MCF 10A (cell line): ENCODE measurements at regions not wholly inside any gene's neighbourhood (a gene's known extent, or its start where the extent isn't known, plus 50 kb on each side); places are given as distances from the start of the nearest gene placed in this dataset.

Experiments
- BruUV-seq: library from RNA; stranded (reverse); fragments of 400-500 nt; replicated peaks from 2 replicates; lab custom pipeline; 2021; lab: Mats Ljungman, UMichigan
- CTCF ChIA-PET: fragments of 300-600 bp; sonication (Branson Sonifier 250); formaldehyde crosslinking; extraction: SDS; loops from one replicate; lab custom pipeline; 2021; ENCODE audit warnings: antibody characterized with exemption, inconsistent platforms; lab: Yijun Ruan, JAX
- POLR2A ChIA-PET: fragments of 300-600, 350-650 bp; sonication (Branson Sonifier 250); formaldehyde crosslinking; extraction: SDS; loops from one replicate; lab custom pipeline; 2020; ENCODE audit warnings: antibody characterized with exemption, inconsistent platforms; lab: Yijun Ruan, JAX
- DNase-seq: peaks from one replicate; pipeline ENCODE4 v3.0.0-alpha.2; 2018; ENCODE audit not compliant: unreplicated experiment
- H3K27ac Mint-ChIP-seq: one replicate; pipeline ENCODE4 v1.8.0; 2022; ENCODE audit warnings: mild to moderate bottlenecking, low read depth, mixed read lengths; ENCODE audit not compliant: unreplicated experiment
- H3K27me3 Mint-ChIP-seq: one replicate; pipeline ENCODE4 v1.8.0; 2022; ENCODE audit warnings: mixed read lengths; ENCODE audit not compliant: insufficient read depth, unreplicated experiment
- H3K36me3 Mint-ChIP-seq: one replicate; pipeline ENCODE4 v1.8.0; 2022; ENCODE audit warnings: mild to moderate bottlenecking, moderate library complexity, mixed read lengths; ENCODE audit not compliant: insufficient read depth, unreplicated experiment
- H3K4me1 Mint-ChIP-seq: one replicate; pipeline ENCODE4 v1.8.0; 2022; ENCODE audit warnings: mixed read lengths; ENCODE audit not compliant: insufficient read depth, unreplicated experiment
- H3K4me3 Mint-ChIP-seq: one replicate; pipeline ENCODE4 v1.8.0; 2022; ENCODE audit warnings: mild to moderate bottlenecking, moderate library complexity, mixed read lengths; ENCODE audit not compliant: unreplicated experiment
- H3K9me3 Mint-ChIP-seq: one replicate; pipeline ENCODE4 v1.8.0; 2022; ENCODE audit warnings: mixed read lengths; ENCODE audit not compliant: unreplicated experiment
- intact Hi-C: fragments of 100-400 bp; cut with micrococcal nuclease; formaldehyde crosslinking; loops from 2 replicates; pipeline ENCODE4 v1.14.1; 2022
- TF ChIP-seq, protein P1 (sequence below): fragments of 200-600 bp; IDR thresholded peaks from one replicate; pipeline ENCODE4 v1.8.0; 2022; ENCODE audit warnings: antibody characterized with exemption, mild to moderate bottlenecking; ENCODE audit not compliant: unreplicated experiment

DNA sequence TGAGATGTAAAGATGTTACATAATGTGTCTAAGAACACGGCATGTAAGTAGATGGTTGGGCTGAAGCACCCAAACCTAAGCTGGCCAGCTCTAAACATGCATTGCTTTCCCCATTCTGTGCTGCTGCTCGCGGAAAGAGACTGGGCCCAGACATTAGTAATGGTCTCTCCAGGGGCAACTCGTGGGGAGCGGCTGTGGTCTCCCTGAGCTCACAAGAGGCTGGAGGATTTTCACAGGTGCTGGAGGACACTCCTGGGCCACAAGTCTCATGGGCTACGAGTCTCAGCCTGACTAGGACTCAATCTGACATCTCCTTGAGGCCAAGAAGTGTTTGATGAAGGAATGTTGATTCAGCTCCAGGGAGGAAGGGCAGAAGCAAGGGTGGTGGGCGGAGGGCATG, 92.7 kb upstream of the PTCH1 start:
- H3K4me3 Mint-ChIP-seq, result no peak overlapping the region
- TF ChIP-seq, protein P1, sequence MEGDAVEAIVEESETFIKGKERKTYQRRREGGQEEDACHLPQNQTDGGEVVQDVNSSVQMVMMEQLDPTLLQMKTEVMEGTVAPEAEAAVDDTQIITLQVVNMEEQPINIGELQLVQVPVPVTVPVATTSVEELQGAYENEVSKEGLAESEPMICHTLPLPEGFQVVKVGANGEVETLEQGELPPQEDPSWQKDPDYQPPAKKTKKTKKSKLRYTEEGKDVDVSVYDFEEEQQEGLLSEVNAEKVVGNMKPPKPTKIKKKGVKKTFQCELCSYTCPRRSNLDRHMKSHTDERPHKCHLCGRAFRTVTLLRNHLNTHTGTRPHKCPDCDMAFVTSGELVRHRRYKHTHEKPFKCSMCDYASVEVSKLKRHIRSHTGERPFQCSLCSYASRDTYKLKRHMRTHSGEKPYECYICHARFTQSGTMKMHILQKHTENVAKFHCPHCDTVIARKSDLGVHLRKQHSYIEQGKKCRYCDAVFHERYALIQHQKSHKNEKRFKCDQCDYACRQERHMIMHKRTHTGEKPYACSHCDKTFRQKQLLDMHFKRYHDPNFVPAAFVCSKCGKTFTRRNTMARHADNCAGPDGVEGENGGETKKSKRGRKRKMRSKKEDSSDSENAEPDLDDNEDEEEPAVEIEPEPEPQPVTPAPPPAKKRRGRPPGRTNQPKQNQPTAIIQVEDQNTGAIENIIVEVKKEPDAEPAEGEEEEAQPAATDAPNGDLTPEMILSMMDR, result no peak
- intact Hi-C loops, result no loop called here

DNA sequence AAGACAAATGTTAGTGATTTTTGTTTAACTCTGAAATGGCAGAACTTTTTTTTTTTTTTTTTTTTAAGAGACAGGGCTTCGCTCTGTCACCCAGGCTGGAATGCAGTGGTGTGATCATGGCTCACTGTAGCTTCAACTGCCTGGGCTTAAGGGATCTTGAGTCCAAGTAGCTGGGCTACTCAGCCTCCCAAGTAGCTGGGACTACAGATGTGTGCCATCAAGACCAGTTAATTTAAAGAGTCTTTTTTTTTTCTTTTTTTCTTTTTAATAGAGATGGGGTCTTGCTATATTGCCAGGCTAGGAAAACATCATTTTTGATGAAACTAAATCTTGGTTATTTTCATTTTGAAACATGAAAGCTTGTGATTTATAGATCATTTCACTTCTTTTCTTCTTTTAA, 91.6 kb upstream of the PTCH1 start:
- TF ChIP-seq, protein P1, result no peak
- Mint-ChIP-seq H3K4me3 (no peak overlapping the region), H3K36me3 (no peaks in the 10 kb centered on the region), H3K9me3 (no peaks in the 10 kb centered on the region), H3K27me3 (no peaks in the 10 kb centered on the region), H3K27ac (no peak overlapping the region), H3K4me1 (no peaks in the 10 kb centered on the region)
- no peak for DNase-seq
- CTCF ChIA-PET, result interaction anchor here (0.8 kb wide), 1 partner anchor 11 kb away, joined by 5 read pairs; no protein-coding TSS in a partner anchor
- BruUV-seq, result no TSS peak
- POLR2A ChIA-PET, result interaction anchor here (0.7 kb wide), 1 partner anchor 12 kb away, joined by 5 read pairs; no protein-coding TSS in a partner anchor
- intact Hi-C loops, result no loop called here

More for the DNA sequence above, 92.7 kb upstream of the PTCH1 start:
- Mint-ChIP-seq H3K27ac (no peak overlapping the region), H3K36me3 (no peaks in the 10 kb centered on the region), H3K4me1 (no peaks in the 10 kb centered on the region), H3K27me3 (no peaks in the 10 kb centered on the region), H3K9me3 (no peaks in the 10 kb centered on the region)
- DNase-seq, result no peak
- CTCF ChIA-PET, result interaction anchor here (0.6 kb wide), 1 partner anchor 1177 kb away, joined by 3 read pairs; no protein-coding TSS in a partner anchor
- POLR2A ChIA-PET, result no interaction called here
- no TSS peak for BruUV-seq

DNA sequence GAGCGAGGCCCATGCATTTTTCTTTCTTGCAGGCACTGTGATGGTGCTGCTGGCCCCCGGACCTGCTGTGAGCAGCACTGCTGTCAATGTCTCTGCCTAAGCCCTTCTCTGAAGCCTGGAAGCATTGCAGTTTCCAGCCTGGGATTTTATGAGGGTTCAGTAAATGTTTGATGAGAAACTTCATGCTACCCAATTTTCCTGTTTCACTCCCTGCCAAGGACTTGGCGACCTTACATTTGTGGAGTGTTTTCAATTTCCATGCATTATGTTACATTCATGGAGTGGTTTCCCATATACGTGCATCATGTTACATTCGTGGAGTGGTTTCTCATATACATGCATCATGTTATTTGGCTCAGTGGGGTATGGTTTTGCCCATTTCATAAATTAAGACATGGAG, 90.7 kb upstream of the PTCH1 start:
- CTCF ChIA-PET, result no interaction called here
- H3K9me3 Mint-ChIP-seq, result no peaks in the 10 kb centered on the region
- intact Hi-C loops, result no loop called here
- no TSS peak for BruUV-seq
- H3K4me1 Mint-ChIP-seq, result no peaks in the 10 kb centered on the region
- TF ChIP-seq, protein P1, result no peak
- POLR2A ChIA-PET, result no interaction called here
- H3K27ac Mint-ChIP-seq, result no peak overlapping the region
- no peak overlapping the region for H3K4me3 Mint-ChIP-seq
- H3K27me3 Mint-ChIP-seq, result no peaks in the 10 kb centered on the region
- H3K36me3 Mint-ChIP-seq, result no peaks in the 10 kb centered on the region
- DNase-seq, result no peak

DNA sequence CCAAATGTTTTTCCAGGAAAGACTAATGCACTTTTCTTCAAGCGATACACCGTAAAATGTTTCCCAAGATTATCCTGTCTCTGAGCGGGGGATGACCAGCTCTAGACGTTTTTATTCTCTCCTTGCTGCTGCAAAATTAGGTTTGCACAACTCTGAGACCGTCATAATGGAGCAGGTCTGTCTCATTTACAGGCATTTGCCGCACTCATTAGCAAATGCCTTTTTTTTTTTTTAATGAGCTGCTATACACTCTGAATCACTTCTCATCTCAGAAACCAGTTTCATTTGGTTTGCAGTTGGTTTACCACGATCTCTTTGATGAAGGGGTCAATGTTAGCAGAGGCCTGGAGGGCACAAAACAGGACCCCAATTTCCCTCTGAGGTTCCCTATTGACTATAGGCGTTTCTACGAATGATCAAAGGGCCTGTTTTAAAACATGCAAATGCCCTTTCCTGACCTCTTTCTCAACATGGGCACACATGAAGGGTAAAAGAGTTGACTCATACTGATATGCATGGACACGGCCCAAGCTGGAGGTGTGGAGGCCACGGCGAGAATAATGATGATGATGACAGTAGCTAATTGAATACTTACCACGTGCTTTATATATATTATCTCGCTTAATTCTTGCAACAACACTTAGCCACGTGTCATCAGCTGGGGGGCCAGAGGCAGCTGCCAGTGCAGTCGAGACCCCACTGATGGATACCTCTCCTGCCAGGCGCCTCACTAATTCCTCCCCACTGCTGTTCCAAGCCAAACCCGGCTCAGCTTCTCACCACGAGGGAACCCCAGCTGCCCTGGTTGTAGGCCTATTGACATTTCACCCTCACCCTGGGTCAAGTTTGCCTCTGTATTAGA, 89.9 kb upstream of the PTCH1 start:
- Mint-ChIP-seq H3K4me1 (no peaks in the 10 kb centered on the region), H3K9me3 (no peaks in the 10 kb centered on the region), H3K4me3 (no peak overlapping the region), H3K36me3 (no peaks in the 10 kb centered on the region), H3K27me3 (no peaks in the 10 kb centered on the region), H3K27ac (no peak overlapping the region)
- CTCF ChIA-PET, result no interaction called here
- BruUV-seq, result no TSS peak
- POLR2A ChIA-PET, result no interaction called here
- no peak for DNase-seq
- TF ChIP-seq, protein P1, result no peak
- intact Hi-C loops, result no loop called here
